Neuronal stem cell (in vitro differentiated cells): ENCODE measurements at regions not wholly inside any gene's neighbourhood (a gene's known extent, or its start where the extent isn't known, plus 50 kb on each side); places are given as distances from the start of the nearest gene placed in this dataset.

ENCODE experiments used
- DNase-seq: peaks from one replicate; pipeline ENCODE4 v3.0.0-alpha.2; 2013; ENCODE audit warnings: low spot score
- H2AFZ ChIP-seq: one replicate; pipeline ENCODE4 v1.6.1; 2013; ENCODE audit warnings: mild to moderate bottlenecking, low read length, inconsistent platforms
- H2AK5ac ChIP-seq: 2 replicates; pipeline ENCODE4 v1.6.1; 2013; ENCODE audit warnings: low read depth, mild to moderate bottlenecking, inconsistent platforms, low read length, moderate library complexity, mixed read lengths
- H2BK120ac ChIP-seq: 2 replicates; pipeline ENCODE4 v1.6.1; 2013; ENCODE audit warnings: low read depth, mild to moderate bottlenecking, inconsistent platforms, low read length, moderate library complexity, mixed read lengths
- H2BK12ac ChIP-seq: one replicate; pipeline ENCODE4 v1.6.1; 2013; ENCODE audit warnings: low read length, inconsistent platforms
- H2BK15ac ChIP-seq: 2 replicates; pipeline ENCODE4 v1.6.1; 2013; ENCODE audit warnings: mild to moderate bottlenecking, low read length, inconsistent platforms, mixed read lengths
- H2BK5ac ChIP-seq: one replicate; pipeline ENCODE4 v1.6.1; 2013; ENCODE audit warnings: inconsistent platforms, mild to moderate bottlenecking, low read length, moderate library complexity
- H3K14ac ChIP-seq: one replicate; pipeline ENCODE4 v1.6.1; 2013; ENCODE audit warnings: low read length, inconsistent platforms
- H3K18ac ChIP-seq: 2 replicates; pipeline ENCODE4 v1.6.1; 2013; ENCODE audit warnings: low read length, inconsistent platforms
- H3K23ac ChIP-seq: 2 replicates; pipeline ENCODE4 v1.6.1; 2013; ENCODE audit warnings: low read depth, mild to moderate bottlenecking, mixed read lengths, low read length, inconsistent platforms; ENCODE audit not compliant: poor library complexity
- H3K27ac ChIP-seq: replicated peaks from 3 replicates; pipeline ENCODE4 v1.5.1; 2013; ENCODE audit warnings: low read length, inconsistent platforms
- H3K27me3 ChIP-seq, 3 experiments: 2 replicates each; pipeline ENCODE4 v1.6.1; 2013; ENCODE audit warnings: low read length in 3 of 3, mild to moderate bottlenecking in 2 of 3, inconsistent platforms in 1 of 3, low read depth in 1 of 3, mixed read lengths in 1 of 3, moderate library complexity in 1 of 3; ENCODE audit not compliant: control insufficient read depth in 3 of 3, insufficient read depth in 3 of 3
- H3K36me3 ChIP-seq, 2 donors: replicated peaks in 1 of 2; 2 replicates each; pipeline ENCODE4 v1.6.1; 2013; ENCODE audit warnings: low read length in 2 of 2; ENCODE audit not compliant: control insufficient read depth in 2 of 2, insufficient read depth in 2 of 2
- H3K4ac ChIP-seq: 2 replicates; pipeline ENCODE4 v1.6.1; 2013; ENCODE audit warnings: inconsistent platforms, mild to moderate bottlenecking, low read length, moderate library complexity
- H3K4me1 ChIP-seq, 2 donors: 1 replicate in 1 of 2; 2 replicates in 1 of 2; pipeline ENCODE4 v1.6.1; 2013; ENCODE audit warnings: low read length in 2 of 2, low read depth in 1 of 2; ENCODE audit not compliant: control insufficient read depth in 2 of 2, insufficient read depth in 1 of 2
- H3K4me2 ChIP-seq: one replicate; pipeline ENCODE4 v1.6.1; 2013; ENCODE audit warnings: mild to moderate bottlenecking, low read length, inconsistent platforms; ENCODE audit not compliant: insufficient read depth, poor library complexity, severe bottlenecking
- H3K4me3 ChIP-seq, 2 donors: 2 replicates each; pipeline ENCODE4 v1.5.1; 2013; ENCODE audit warnings: low read length in 2 of 2, mild to moderate bottlenecking in 2 of 2, inconsistent platforms in 1 of 2, moderate library complexity in 1 of 2
- H3K79me1 ChIP-seq: one replicate; pipeline ENCODE4 v1.6.1; 2013; ENCODE audit warnings: low read depth, mild to moderate bottlenecking, inconsistent platforms, low read length, moderate library complexity
- H3K9ac ChIP-seq: one replicate; pipeline ENCODE4 v1.6.1; 2013; ENCODE audit warnings: mild to moderate bottlenecking, low read depth, low read length, inconsistent platforms; ENCODE audit not compliant: poor library complexity
- H3K9me3 ChIP-seq, 2 donors: replicated peaks in 1 of 2; 2 replicates each; pipeline versions ENCODE3 to v1.6.1; 2013; ENCODE audit warnings: low read length in 2 of 2, mild to moderate bottlenecking in 2 of 2, inconsistent platforms in 1 of 2, low read depth in 1 of 2, mixed read lengths in 1 of 2, moderate library complexity in 1 of 2; ENCODE audit not compliant: control insufficient read depth in 2 of 2, insufficient read depth in 1 of 2
- H4K8ac ChIP-seq: one replicate; pipeline ENCODE4 v1.6.1; 2013; ENCODE audit warnings: low read depth, mild to moderate bottlenecking, inconsistent platforms, low read length, moderate library complexity
- H4K91ac ChIP-seq: one replicate; pipeline ENCODE4 v1.6.1; 2013; ENCODE audit warnings: low read length, low read depth, mild to moderate bottlenecking, inconsistent platforms; ENCODE audit not compliant: poor library complexity
- WGBS, 2 donors: extraction: QIAGEN DNeasy Blood & Tissue Kit; methylation state at CpG; one replicate each; pipeline ENCODE4 v1.1.7; 2013; ENCODE audit warnings: missing lambda C conversion rate in 2 of 2, mixed read lengths in 1 of 2; ENCODE audit not compliant: insufficient read length in 2 of 2, insufficient replicate concordance in 1 of 2; ENCODE audit errors: extremely low coverage in 2 of 2; 5-methylcytosine and 5-hydroxymethylcytosine counted together

DNA sequence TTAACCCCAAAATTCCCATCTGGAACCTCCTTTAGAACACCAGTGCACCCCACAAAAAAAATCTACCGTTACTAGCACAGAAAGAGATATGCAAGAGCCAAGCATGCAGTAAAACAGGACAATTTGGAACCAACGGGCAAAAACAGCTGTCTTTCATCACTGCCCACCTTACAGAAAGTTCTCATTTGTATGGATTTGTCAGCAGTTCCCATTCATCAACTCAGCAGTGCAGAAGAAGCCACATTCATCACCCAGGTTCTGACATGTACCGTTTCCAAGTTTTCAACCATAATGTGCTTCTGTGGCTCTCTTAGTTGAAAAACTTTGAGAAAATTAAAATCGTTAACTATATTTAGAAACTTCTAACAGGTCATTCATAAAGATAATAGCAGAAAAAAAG is 387.0 kb downstream of the RPS29 start:
- Histone ChIP-seq H3K9ac (no peak overlapping the region), H2BK12ac (no peak overlapping the region), H2BK15ac (no peak overlapping the region), H2BK5ac (no peak overlapping the region), H3K79me1 (no peaks in the 10 kb centered on the region), H3K4me2 (no peak overlapping the region), H4K8ac (no peak overlapping the region), H2BK120ac (no peak overlapping the region), H3K4me3 (no peak overlapping the region), H3K23ac (no peak overlapping the region), H3K27me3 (no peaks in the 10 kb centered on the region), H3K4me1 (no peaks in the 10 kb centered on the region), H3K4ac (no peak overlapping the region), H3K27ac (no peak overlapping the region), H3K9me3 (no peaks in the 10 kb centered on the region), H2AFZ (no peak overlapping the region), H4K91ac (no peak overlapping the region), H3K18ac (no peak overlapping the region), H3K14ac (no peak overlapping the region), H2AK5ac (no peak overlapping the region), H3K36me3 (no peaks in the 10 kb centered on the region)
- DNase-seq: no peak
- no CpG with 5 or more reads among the region's 4 CpGs for WGBS, 2 donors

DNA sequence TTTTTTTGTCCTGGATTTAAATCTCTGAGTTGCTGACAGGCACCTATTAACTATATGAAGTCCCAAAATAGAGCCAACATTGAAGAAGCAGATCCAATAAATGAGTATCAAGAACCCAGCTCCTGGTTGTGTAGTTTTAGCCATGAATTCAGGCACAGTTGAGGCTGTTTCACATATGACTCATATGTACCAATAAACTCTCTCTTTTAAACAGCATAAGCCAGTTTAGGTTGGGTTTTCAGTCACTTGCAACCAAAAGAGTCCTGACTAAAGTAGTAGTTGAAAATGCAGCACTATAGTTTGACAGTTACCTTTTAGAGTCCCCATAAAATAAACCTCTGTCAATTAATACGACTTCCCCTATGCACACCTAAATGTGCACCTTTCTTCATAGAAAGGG is 389.9 kb downstream of the RPS29 start:
- Histone ChIP-seq H2BK12ac (no peak overlapping the region), H3K27ac (no peak overlapping the region), H2BK15ac (no peak overlapping the region), H2AFZ (no peak overlapping the region), H4K8ac (no peak overlapping the region), H3K9me3 (no peaks in the 10 kb centered on the region), H4K91ac (no peak overlapping the region), H3K79me1 (no peaks in the 10 kb centered on the region), H3K4me3 (no peak overlapping the region), H3K18ac (no peak overlapping the region), H3K36me3 (no peaks in the 10 kb centered on the region), H3K4ac (no peak overlapping the region), H2AK5ac (no peak overlapping the region), H2BK120ac (no peak overlapping the region), H3K4me1 (no peaks in the 10 kb centered on the region), H3K23ac (no peak overlapping the region), H3K4me2 (no peak overlapping the region), H2BK5ac (no peak overlapping the region), H3K9ac (no peak overlapping the region), H3K27me3 (no peaks in the 10 kb centered on the region), H3K14ac (no peak overlapping the region)
- DNase-seq: no peak
- WGBS, 2 donors: no CpG with 5 or more reads among the region's 1 CpG

DNA sequence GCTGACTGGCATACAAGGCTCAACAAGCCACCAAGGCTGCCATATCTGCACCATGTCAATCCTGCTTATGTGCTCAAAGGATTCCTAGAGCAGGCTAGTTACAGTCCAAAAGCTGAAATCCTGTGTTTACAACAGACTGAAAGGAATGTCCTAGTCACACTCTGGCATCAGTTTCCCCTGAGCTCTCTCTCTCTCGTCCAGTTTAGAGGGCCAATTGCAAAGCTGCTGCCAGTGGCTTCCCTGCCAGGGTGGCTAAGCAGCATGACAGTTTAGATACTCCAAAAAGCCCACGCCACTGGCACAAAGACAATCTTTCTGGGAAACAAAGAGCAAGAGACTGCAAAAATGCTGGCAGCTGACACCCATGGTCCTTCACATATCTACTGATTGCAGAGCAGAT is 392.1 kb downstream of the RPS29 start:
- H3K18ac ChIP-seq: no peak overlapping the region
- no peak overlapping the region for H3K27ac ChIP-seq
- no peak overlapping the region for H3K9ac ChIP-seq
- no peak overlapping the region for H2AFZ ChIP-seq
- WGBS, 2 donors: no CpG with 5 or more reads among the region's 2 CpGs
- H3K4ac ChIP-seq: no peak overlapping the region
- H3K4me3 ChIP-seq: no peak overlapping the region
- no peaks in the 10 kb centered on the region for H3K79me1 ChIP-seq
- no peak overlapping the region for H2BK5ac ChIP-seq
- no peak for DNase-seq
- no peaks in the 10 kb centered on the region for H3K27me3 ChIP-seq
- H4K8ac ChIP-seq: no peak overlapping the region
- H3K23ac ChIP-seq: no peak overlapping the region
- H3K9me3 ChIP-seq: no peaks in the 10 kb centered on the region
- H2BK12ac ChIP-seq: no peak overlapping the region
- no peak overlapping the region for H3K4me2 ChIP-seq
- H3K4me1 ChIP-seq: peaks cover 4% of the 10 kb centered on the region in 2 donors
- no peak overlapping the region for H2BK120ac ChIP-seq
- H4K91ac ChIP-seq: no peak overlapping the region
- H3K14ac ChIP-seq: no peak overlapping the region
- no peaks in the 10 kb centered on the region for H3K36me3 ChIP-seq
- H2AK5ac ChIP-seq: no peak overlapping the region
- no peak overlapping the region for H2BK15ac ChIP-seq

DNA sequence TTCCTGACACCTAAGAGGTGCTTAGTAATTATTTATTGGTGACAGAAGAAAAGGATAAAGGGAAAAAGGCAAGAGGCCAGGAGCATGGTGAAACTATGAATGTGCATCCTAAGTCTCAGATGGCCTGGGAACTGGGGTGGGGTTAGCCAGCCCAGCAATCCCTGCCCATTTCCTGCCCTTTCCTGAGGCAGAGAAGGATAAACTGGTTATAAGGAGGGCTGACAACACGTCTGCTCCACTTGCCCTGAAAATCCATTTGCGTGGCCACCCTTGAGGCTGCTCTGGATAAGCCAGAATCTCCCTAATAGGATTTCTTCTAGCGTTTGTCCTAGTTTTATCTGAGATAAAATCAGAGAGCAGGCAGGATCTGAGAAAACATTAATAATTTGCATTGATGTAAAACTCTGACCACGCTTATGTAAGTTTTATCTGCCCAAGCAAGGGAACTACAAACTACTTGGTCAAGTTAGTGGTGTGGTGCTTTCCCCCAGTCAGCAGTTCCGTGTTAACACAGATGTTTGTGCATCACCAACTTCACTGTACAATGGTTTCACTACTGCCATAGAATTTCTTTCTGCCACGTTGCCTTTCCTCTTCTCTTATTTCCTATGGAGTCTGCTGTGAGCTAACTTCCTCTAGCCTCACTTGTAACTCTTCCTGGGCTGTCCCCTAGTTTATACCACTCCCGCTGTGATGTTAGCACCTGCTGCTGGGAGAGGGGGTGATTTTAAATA is 392.7 kb downstream of the RPS29 start:
- Histone ChIP-seq H3K4me2 (no peak overlapping the region), H2BK120ac (no peak overlapping the region), H4K8ac (no peak overlapping the region), H3K23ac (no peak overlapping the region), H3K4me3 (no peak overlapping the region), H3K4ac (no peak overlapping the region), H3K27me3 (no peaks in the 10 kb centered on the region), H3K4me1 (peaks cover 7% of the 10 kb centered on the region in 2 donors), H3K79me1 (no peaks in the 10 kb centered on the region), H3K27ac (no peak overlapping the region), H2AFZ (no peak overlapping the region), H2AK5ac (no peak overlapping the region), H3K9ac (no peak overlapping the region), H3K36me3 (no peaks in the 10 kb centered on the region), H2BK15ac (no peak overlapping the region), H3K14ac (no peak overlapping the region), H3K18ac (no peak overlapping the region), H2BK5ac (no peak overlapping the region), H3K9me3 (no peaks in the 10 kb centered on the region), H2BK12ac (no peak overlapping the region), H4K91ac (no peak overlapping the region)
- no peak for DNase-seq
- no CpG with 5 or more reads among the region's 7 CpGs for WGBS, 2 donors
